GM23338 (cell line): ENCODE measurements at regions not wholly inside any gene's neighbourhood (a gene's known extent, or its start where the extent isn't known, plus 50 kb on each side); places are given as distances from the start of the nearest gene placed in this dataset.

Experiments used
- CTCF ChIP-seq, 2 experiments: fragments of 200-600 bp in 1 of 2; sonication (generic) in 1 of 2; conservative IDR thresholded peaks; 2 replicates each; pipeline versions ENCODE4 v1.5.1 to v1.6.1; 2016 to 2017; ENCODE audit warnings: antibody characterized with exemption in 2 of 2, low read depth in 2 of 2, mild to moderate bottlenecking in 2 of 2, moderate library complexity in 1 of 2
- ETS1 ChIP-seq: IDR thresholded peaks from 2 replicates; pipeline ENCODE4 v1.6.1; 2016; ENCODE audit warnings: antibody characterized with exemption
- EZH2 ChIP-seq: fragments of 200-600 bp; sonication (generic); IDR thresholded peaks from one replicate; pipeline ENCODE4 v1.8.0; 2017; ENCODE audit warnings: antibody characterized with exemption, mild to moderate bottlenecking, low read depth; ENCODE audit not compliant: unreplicated experiment
- EZH2phosphoT487 ChIP-seq: fragments of 200-600 bp; sonication (generic); IDR thresholded peaks from one replicate; pipeline ENCODE4 v1.8.1; 2018; ENCODE audit warnings: antibody characterized with exemption; ENCODE audit not compliant: unreplicated experiment
- JUNB ChIP-seq: IDR thresholded peaks from one replicate; pipeline ENCODE4 v1.6.1; 2016; ENCODE audit warnings: antibody characterized with exemption; ENCODE audit not compliant: unreplicated experiment
- NANOG ChIP-seq: IDR thresholded peaks from 2 replicates; pipeline ENCODE4 v1.6.1; 2016; ENCODE audit warnings: antibody characterized with exemption, borderline replicate concordance
- POLR2AphosphoS5 ChIP-seq: IDR thresholded peaks from 2 replicates; pipeline ENCODE4 v1.6.1; 2016; ENCODE audit warnings: antibody characterized with exemption, low read depth
- STAT1 ChIP-seq: IDR thresholded peaks from one replicate; pipeline ENCODE4 v1.6.1; 2016; ENCODE audit warnings: antibody characterized with exemption; ENCODE audit not compliant: unreplicated experiment
- ZNF331 ChIP-seq: fragments of 250-450 bp; sonication (Bioruptor Pico); IDR thresholded peaks from 2 replicates; pipeline ENCODE4 v1.5.0; 2020; ENCODE audit warnings: low read depth, mild to moderate bottlenecking, moderate library complexity
- TF ChIP-seq, protein P1 (sequence below): IDR thresholded peaks from one replicate; pipeline ENCODE4 v1.6.1; 2018; ENCODE audit warnings: antibody characterized with exemption; ENCODE audit not compliant: unreplicated experiment

- TF ChIP-seq STAT1 (no peak), CTCF (conservative IDR thresholded peaks at IDR 0.05; ENCODE audit: low read depth in 2 of 2) (no peak), EZH2 (no peak), JUNB (no peak), POLR2AphosphoS5 (no peak), NANOG (no peak), EZH2phosphoT487 (no peak), ETS1 (no peak), ZNF331 (CRISPR knock-in tag) (no peak)
- TF ChIP-seq, protein P1, sequence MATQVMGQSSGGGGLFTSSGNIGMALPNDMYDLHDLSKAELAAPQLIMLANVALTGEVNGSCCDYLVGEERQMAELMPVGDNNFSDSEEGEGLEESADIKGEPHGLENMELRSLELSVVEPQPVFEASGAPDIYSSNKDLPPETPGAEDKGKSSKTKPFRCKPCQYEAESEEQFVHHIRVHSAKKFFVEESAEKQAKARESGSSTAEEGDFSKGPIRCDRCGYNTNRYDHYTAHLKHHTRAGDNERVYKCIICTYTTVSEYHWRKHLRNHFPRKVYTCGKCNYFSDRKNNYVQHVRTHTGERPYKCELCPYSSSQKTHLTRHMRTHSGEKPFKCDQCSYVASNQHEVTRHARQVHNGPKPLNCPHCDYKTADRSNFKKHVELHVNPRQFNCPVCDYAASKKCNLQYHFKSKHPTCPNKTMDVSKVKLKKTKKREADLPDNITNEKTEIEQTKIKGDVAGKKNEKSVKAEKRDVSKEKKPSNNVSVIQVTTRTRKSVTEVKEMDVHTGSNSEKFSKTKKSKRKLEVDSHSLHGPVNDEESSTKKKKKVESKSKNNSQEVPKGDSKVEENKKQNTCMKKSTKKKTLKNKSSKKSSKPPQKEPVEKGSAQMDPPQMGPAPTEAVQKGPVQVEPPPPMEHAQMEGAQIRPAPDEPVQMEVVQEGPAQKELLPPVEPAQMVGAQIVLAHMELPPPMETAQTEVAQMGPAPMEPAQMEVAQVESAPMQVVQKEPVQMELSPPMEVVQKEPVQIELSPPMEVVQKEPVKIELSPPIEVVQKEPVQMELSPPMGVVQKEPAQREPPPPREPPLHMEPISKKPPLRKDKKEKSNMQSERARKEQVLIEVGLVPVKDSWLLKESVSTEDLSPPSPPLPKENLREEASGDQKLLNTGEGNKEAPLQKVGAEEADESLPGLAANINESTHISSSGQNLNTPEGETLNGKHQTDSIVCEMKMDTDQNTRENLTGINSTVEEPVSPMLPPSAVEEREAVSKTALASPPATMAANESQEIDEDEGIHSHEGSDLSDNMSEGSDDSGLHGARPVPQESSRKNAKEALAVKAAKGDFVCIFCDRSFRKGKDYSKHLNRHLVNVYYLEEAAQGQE, result no peak
These were observed 74.0 kb upstream of the FRMD1 start for GRCh38 chr6:168152980-168153379.
